Embryonic facial prominence (tissue), 1 donor: ENCODE measurements at regions not wholly inside any gene's neighbourhood (a gene's known extent, or its start where the extent isn't known, plus 50 kb on each side); places are given as distances from the start of the nearest gene placed in this dataset.

Experiments used
- DNase-seq: peaks from one replicate; pipeline ENCODE4 v3.0.0-alpha.2; 2016; ENCODE audit errors: extremely low spot score

DNA sequence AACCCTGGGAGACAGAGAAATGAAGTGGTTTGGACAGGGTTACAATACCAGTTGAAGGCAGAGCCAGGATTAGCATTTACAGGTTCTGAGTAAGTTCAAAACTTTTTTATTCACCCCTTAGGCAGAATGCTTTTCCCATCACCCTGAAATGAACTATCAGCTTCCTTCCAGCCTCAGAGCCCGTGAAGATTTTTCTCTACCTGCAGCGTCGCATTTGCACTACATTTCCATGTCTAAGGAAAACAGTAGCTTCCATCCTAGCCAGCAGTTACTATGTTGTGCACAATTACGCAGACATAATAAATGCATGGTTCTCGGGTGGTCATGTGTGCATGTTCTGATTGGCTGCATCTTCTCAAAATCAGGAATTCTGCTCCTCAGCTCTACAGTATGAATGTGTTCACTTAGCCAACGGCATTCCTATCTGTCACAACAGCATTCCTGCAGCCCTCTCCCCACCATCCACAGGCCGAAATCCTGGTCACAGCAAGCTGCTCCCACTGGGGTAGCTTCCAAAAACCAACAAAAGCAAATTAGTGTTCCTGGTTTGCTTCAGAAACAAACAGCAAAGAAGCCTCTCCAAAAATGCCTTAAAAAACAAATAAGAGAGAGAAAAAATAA is 510.8 kb upstream of the SEMA6D start:
- no peak for DNase-seq

DNA sequence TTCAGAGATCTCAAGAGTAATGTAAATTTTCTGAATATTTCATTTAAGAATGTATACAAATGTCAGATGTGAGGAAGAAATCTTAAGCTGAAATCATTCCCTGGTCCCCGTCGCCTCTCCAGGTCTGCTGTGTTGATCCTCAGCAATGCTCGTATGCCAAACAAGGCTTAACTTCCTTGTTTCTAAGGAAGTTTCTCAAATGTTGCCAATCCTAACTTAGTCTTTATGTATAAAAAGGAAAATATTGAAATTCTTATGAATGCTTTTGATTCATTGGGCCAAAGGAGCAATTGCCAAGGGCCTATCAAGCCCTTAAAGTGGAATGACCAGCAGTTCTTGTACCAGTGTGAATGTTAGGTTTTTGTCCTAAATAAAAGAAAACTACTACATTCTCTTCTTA is 507.7 kb upstream of the SEMA6D start:
- DNase-seq: no peak

DNA sequence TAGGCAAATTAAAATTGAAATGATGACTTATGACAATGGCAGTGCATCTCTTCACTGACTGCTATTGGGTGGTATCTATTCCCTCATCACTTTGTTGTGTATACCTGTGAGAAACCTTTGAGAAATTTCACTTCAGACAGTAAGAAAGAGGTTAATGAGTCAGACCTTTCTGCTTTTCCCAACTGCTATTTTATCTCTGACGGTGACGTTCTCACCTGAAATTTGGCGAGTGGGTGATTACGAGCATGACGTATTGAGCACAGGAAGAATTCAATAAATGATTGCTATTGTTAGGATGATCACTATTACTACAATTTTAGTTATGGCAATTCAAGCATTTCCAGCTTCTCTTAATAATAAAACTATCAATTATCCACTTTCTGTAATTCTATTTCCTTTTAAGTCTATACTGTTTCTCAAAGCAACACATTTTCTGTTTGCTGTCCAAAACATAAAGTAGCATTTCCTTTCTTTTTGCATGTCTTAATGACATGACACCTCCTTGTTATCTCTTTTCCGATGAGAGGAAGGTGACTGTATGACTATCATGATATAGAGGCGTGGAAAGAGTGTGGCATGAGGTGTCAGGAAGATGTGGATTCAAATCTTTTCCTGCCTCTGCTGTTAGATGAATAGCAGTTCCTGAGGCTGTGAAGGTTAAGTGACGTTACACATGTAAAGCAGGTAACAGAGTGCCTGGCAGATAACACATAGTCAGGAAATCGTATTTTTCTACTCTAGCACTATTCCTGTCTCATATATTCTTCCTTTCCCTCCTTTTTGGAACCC is 504.9 kb upstream of the SEMA6D start:
- DNase-seq: no peak

DNA sequence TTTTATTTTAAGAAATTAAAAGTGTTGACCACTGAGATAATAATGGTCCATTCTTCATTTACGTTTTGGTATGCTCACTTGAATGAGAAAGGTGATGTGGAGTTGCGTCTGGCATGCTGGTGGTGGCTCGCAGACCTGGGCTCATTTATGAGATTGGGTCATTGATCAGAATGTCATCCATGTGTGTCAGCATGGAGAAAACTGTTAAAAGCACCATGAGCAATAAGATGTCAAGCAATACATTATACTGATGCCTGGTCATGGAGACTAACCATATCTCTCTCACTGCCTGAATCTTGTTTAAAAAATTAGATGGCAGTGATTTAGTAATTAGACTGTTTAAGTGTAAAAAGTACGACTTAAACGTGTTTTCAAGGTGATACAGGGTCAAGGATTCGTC is 503.4 kb upstream of the SEMA6D start:
- DNase-seq: no peak

- DNase-seq: no peak
Observed at GRCh38 chr15:47218295-47218694, 499.0 kb upstream of the SEMA6D start.

DNA sequence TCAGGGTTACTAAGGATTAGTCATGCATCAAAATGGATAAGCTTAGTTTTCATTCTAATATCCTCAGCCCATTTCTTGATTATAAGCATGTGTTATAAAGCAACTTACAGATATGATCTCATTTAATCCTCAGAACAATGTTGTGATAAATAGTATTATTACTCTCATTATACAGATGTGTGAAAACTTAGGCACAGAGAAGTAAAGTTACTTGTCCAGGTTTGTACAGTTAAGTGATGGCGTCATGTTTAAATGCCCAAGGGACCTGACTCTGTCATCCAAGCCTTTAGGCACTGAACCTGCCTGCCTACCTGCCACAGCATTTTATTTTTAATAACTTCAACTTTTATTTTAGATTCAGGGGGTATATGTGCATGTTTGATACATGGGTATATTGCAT is 472.9 kb upstream of the SEMA6D start:
- DNase-seq: no peak

DNA sequence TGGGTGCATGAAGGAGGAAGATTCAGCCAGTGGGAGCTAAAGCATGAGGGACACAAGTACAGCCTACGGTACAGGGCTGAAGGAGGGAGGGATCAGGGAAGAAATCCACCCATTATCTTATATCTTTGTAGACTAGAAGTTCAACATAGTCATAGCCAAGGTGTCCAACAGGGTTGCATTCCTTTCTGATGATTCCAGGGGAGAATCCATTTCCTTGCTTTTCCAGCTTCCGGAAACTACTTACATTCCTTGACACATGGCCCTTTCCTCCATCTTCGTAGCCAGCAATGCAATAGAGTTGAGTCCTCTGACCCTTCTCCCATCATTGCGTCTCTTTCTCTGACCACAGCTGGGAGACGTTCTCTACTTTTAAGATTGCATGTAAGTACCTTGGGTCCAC is 471.0 kb upstream of the SEMA6D start:
- no peak for DNase-seq

DNA sequence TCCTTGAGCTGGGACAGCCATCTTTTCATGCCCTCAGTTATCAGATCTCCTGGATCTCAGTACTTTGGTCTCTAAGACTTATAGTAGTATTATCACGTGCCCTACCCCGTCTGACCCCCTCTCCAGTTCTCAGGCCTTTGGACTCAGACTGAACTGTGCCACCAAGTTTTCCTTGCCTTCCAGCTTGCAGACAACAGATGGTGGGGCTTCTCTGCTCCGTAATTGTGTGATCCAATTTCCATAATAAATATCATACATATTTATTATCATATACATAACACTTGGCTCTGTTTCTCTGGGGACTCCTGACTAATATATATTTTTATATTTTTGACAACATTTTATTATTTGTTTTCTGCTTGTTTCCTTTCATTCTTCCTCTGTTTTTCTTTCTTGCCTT is 458.8 kb upstream of the SEMA6D start:
- DNase-seq: no peak

DNA sequence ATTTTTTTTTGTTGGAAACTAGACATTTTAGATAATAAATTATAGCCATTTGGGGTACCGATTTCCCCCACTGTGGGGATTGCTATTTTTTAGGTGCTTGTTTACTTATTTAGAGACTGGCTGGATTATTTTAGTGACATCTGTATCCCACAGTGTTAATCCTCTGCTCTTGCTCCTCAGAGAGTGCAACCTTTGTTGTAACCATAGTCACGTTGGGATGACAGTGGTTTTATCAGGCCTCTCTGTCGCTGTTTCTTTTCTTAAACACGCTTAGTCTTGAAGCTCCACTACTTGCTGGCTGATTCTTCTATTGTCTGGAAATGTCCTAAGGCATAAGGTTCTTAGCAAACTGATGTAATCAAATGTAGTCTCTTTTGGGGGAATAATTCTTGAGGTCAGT is 451.6 kb upstream of the SEMA6D start:
- no peak for DNase-seq

- DNase-seq: no peak
Observed at GRCh38 chr15:47266566-47266965, 450.7 kb upstream of the SEMA6D start.

- no peak for DNase-seq
Observed at GRCh38 chr15:47273864-47274263, 443.4 kb upstream of the SEMA6D start.

DNA sequence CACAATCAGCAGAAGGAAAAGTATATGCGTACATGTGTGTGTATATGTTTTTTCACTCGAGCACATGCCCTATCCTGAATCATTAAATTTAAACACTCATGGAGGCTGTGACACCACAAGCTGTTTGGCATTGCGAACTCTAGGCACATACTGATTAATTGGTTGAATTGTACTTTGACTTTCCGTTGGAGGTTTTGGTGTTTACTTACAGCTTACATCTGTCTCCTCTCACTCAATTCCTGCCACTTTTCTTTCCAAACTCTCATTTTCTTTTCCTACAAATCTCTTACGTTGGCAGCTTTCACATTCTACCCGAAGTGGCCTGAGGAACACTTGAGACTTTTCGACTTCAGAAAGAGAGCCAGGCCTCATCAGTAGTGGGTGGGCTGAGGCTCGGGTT is 434.1 kb upstream of the SEMA6D start:
- DNase-seq: no peak

DNA sequence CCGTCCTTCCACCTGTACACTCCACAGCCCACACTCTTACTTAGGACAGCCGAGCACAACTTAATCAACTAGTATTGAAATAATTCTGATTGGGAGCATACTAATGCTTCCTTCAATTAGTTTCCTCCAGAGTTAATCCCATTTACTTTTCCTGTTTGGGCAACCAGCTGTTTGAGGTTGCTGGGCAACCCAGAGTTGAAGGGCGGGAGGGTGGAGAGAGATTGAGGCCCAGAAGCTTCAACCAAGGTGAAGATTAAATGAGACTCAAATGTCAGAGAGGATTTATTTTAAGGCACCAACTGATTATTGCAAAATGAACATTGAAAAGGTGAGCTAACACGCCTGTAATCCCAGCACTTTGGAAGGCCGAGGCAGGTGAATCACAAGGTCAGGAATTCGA is 428.5 kb upstream of the SEMA6D start:
- no peak for DNase-seq

DNA sequence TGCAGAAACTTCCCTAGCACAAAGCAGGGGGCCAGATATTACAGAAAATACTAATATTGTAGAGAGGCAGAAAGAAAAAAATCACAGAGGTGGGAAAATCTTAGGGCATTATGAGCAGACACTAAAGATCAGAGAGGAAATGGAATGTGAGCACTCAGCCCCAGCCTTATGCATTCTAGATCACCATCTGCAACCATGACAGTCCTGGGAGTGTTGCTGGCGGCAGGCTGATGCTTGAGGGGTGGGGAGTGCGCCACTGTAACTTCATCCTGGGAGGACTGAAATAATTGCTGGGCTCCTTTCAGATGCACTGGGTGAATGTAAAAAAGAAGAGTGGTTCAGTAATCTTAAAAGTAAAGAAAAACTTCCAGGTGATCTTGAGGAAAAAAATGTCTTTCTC is 427.6 kb upstream of the SEMA6D start:
- no peak for DNase-seq

DNA sequence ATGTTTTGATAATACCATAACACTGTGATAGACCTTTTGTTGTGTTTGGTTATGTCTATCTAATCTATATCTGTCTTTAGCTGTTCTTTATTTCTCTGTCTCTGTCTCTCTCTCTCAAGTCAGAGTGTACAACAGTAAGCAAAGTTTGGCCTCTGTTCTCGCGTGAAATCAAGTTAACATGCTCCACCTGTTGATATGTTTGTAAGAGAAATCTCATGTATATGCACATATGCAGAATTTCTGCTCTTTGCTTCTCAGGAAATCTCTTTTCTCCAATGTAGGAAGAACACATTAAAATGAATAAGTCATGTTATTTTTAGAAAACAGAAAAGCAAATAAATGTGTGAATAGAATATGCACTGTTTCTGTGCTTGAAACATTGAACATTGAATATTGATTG is 425.5 kb upstream of the SEMA6D start:
- DNase-seq: no peak

DNA sequence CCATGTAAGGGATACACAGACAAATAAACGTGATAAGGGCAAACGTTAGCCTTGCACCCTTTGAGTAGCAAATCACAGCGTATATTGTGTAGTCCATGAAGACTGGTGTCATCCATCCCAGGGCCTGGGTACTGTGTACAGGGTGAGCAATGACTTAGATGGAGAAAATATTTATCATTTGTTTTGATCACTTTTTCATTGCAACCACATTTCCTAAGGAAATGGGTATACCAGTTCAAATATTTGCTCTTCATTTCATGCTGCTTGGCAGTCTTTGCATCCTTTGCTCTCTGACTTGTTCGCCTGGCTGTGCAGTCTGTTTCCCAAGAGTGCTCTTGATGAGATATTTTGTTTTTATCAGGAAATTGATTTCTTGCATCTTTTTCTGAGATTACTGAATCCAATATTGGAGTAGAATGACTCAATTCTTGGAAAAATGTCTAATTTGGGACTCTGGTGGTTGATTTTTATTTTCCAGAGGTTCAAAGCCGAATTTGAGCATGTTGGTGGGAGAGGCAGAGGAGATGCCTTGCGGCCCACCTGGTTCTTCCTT is 424.6 kb upstream of the SEMA6D start:
- no peak for DNase-seq

DNA sequence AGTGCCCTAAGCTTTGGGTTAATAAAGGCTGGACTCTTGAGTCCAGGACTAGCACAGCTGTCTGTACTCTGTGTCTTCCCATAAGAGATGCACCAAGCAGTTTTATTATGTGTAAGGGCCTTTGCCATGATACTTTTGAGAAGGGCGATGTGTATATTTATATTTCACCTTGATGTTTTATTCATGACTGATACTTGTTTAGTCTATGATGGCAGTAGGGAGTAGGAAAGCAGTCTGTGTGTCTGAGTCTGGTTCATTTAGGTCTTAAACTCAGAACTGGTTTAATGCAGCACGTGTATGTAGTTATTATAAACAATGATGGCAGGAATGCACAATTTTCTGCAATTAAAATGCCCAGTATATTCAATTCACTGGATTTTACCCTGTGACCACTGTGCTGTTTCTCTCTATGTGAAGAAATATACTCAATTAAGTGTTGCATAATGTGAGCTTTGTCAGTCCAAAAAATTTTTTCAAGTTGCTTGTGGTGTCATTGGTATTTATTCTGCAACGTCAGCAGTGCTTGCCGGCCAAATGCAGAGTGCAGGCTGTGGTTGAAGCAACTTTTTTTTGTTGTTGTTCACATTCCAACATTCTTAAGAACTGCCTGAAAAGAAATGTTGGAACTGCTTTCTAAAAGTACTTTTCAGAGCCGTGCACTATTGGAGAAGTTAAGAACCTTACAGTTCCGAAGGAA is 423.7 kb upstream of the SEMA6D start:
- DNase-seq: peak; percentile 62

DNA sequence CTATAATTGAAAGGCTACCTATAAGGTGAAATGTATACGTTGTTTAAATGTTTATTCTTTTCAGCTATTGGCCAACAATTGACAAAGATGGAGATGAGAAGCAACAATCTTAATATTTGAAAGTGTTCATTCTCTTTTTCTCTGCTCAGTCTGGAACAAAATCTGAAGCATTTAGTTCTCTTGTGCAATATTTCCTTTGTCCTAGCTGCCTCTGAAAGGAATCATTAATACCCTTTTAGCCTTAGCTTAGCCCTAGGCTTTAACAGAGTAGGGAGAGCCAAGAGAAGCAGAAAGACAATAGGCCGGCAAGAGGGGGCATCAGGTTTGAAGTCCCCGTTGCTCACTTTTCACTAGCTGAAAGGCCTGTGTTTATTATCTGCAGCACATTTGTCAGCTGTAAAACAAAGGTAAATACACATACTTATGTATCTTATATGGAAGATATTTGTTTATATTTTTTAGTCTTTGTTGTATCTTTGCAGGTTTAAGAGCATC is 422.5 kb upstream of the SEMA6D start:
- DNase-seq: no peak

GRCh38 chr15:47296881-47297280 is 420.4 kb upstream of the SEMA6D start:
- DNase-seq: no peak

- DNase-seq: no peak
Observed at GRCh38 chr15:47299846-47300434, 417.4 kb upstream of the SEMA6D start.

- DNase-seq: no peak
Observed at GRCh38 chr15:47300596-47300995, 416.7 kb upstream of the SEMA6D start.

- no peak for DNase-seq
Observed at GRCh38 chr15:47301481-47301880, 415.8 kb upstream of the SEMA6D start.
